Glutamatergic neuron (in vitro differentiated cells): ENCODE measurements at regions not wholly inside any gene's neighbourhood (a gene's known extent, or its start where the extent isn't known, plus 50 kb on each side); places are given as distances from the start of the nearest gene placed in this dataset.
"Not testable (repeated sequence)": the region's sequence is repeated elsewhere in the genome, so short reads cannot be mapped to it uniquely, and the experiment has no call there.

Experiments
- DNase-seq: peaks from one replicate; pipeline ENCODE4 v3.0.0; 2022
- H3K27ac Mint-ChIP-seq: one replicate; pipeline ENCODE4 v1.8.0; 2020; ENCODE audit warnings: mild to moderate bottlenecking, mixed read lengths, inconsistent platforms; ENCODE audit not compliant: unreplicated experiment
- H3K27me3 Mint-ChIP-seq: one replicate; pipeline ENCODE4 v1.8.0; 2020; ENCODE audit warnings: mild to moderate bottlenecking, moderate library complexity, mixed read lengths, inconsistent platforms; ENCODE audit not compliant: unreplicated experiment
- H3K36me3 Mint-ChIP-seq: one replicate; pipeline ENCODE4 v1.8.0; 2020; ENCODE audit warnings: mild to moderate bottlenecking, mixed read lengths, inconsistent platforms; ENCODE audit not compliant: unreplicated experiment
- H3K4me1 Mint-ChIP-seq: one replicate; pipeline ENCODE4 v1.8.0; 2020; ENCODE audit warnings: mild to moderate bottlenecking, low read depth, mixed read lengths, inconsistent platforms; ENCODE audit not compliant: unreplicated experiment
- H3K4me3 Mint-ChIP-seq: one replicate; pipeline ENCODE4 v1.8.0; 2020; ENCODE audit warnings: mild to moderate bottlenecking, mixed read lengths, inconsistent platforms; ENCODE audit not compliant: unreplicated experiment
- H3K9me3 Mint-ChIP-seq: one replicate; pipeline ENCODE4 v1.8.0; 2020; ENCODE audit warnings: mild to moderate bottlenecking, moderate library complexity, mixed read lengths, inconsistent platforms; ENCODE audit not compliant: unreplicated experiment
- TF ChIP-seq, protein P1 (sequence below): fragments of 200-600 bp; sonication (generic); IDR thresholded peaks from one replicate; pipeline ENCODE4 v1.5.0; 2021; ENCODE audit not compliant: partially characterized antibody, unreplicated experiment

GRCh38 chr5:36390640-36391039, 88.9 kb upstream of the RANBP3L start:
- Mint-ChIP-seq H3K36me3 (no peaks in the 10 kb centered on the region), H3K9me3 (no peaks in the 10 kb centered on the region), H3K27ac (no peak overlapping the region), H3K27me3 (no peaks in the 10 kb centered on the region), H3K4me3 (no peak overlapping the region), H3K4me1 (peaks cover 10% of the 10 kb centered on the region)
- TF ChIP-seq, protein P1, sequence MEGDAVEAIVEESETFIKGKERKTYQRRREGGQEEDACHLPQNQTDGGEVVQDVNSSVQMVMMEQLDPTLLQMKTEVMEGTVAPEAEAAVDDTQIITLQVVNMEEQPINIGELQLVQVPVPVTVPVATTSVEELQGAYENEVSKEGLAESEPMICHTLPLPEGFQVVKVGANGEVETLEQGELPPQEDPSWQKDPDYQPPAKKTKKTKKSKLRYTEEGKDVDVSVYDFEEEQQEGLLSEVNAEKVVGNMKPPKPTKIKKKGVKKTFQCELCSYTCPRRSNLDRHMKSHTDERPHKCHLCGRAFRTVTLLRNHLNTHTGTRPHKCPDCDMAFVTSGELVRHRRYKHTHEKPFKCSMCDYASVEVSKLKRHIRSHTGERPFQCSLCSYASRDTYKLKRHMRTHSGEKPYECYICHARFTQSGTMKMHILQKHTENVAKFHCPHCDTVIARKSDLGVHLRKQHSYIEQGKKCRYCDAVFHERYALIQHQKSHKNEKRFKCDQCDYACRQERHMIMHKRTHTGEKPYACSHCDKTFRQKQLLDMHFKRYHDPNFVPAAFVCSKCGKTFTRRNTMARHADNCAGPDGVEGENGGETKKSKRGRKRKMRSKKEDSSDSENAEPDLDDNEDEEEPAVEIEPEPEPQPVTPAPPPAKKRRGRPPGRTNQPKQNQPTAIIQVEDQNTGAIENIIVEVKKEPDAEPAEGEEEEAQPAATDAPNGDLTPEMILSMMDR = no peak
- no peak for DNase-seq

- TF ChIP-seq, protein P1 = no peak
- Mint-ChIP-seq H3K9me3 (no peaks in the 10 kb centered on the region), H3K27me3 (no peaks in the 10 kb centered on the region), H3K36me3 (no peaks in the 10 kb centered on the region), H3K4me1 (peaks cover 10% of the 10 kb centered on the region), H3K27ac (no peak overlapping the region), H3K4me3 (no peak overlapping the region)
- no peak for DNase-seq
Observed at GRCh38 chr5:36392186-36392585, 90.5 kb upstream of the RANBP3L start.

GRCh38 chr5:36392818-36393217, 91.1 kb upstream of the RANBP3L start:
- TF ChIP-seq, protein P1 = no peak
- peak overlapping the region; percentile 62 for H3K27ac Mint-ChIP-seq
- no peaks in the 10 kb centered on the region for H3K36me3 Mint-ChIP-seq
- no peak for DNase-seq
- peaks cover 10% of the 10 kb centered on the region for H3K4me1 Mint-ChIP-seq
- H3K27me3 Mint-ChIP-seq = no peaks in the 10 kb centered on the region
- no peak overlapping the region for H3K4me3 Mint-ChIP-seq
- no peaks in the 10 kb centered on the region for H3K9me3 Mint-ChIP-seq

DNA sequence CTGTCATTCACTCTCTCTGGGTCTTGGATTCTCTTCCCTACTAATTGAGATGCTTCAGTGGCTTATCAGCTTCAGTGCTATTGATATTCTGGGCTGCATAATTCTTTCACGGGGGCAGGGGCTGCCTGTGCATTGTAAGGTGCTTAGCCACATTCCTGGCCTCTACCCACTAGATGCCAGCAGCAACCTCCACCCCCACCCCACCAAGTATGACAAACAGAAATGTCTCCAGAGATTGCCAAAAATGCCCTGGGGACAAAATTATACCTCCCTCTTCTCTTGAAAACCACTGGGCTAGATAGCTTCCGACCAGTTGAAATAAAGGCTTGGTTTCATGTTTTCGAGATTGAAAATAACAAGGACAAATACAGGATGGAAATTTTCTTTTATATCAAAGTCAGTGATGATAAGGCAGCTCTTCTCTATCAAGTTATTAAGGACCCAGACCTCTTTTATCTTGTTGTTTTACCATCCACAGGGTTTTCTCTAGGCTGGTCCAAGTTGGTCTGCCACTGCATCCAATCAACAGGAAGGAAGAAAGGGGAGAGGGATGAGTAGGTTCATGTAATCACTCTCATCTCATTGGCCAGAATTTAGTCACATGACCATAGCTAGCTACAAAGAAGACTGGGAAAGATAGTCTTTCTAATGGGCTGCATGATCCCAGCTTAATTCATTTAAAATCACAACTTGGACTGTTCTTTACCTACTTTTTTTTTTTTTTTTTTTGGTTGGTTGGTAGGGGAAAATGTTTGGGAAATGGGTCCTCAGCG, 92.1 kb upstream of the RANBP3L start:
- no peak for DNase-seq
- H3K27ac Mint-ChIP-seq = no peak overlapping the region
- peaks cover 10% of the 10 kb centered on the region for H3K4me1 Mint-ChIP-seq
- no peaks in the 10 kb centered on the region for H3K36me3 Mint-ChIP-seq
- H3K9me3 Mint-ChIP-seq = no peaks in the 10 kb centered on the region
- no peaks in the 10 kb centered on the region for H3K27me3 Mint-ChIP-seq
- no peak overlapping the region for H3K4me3 Mint-ChIP-seq
- TF ChIP-seq, protein P1 = no peak

DNA sequence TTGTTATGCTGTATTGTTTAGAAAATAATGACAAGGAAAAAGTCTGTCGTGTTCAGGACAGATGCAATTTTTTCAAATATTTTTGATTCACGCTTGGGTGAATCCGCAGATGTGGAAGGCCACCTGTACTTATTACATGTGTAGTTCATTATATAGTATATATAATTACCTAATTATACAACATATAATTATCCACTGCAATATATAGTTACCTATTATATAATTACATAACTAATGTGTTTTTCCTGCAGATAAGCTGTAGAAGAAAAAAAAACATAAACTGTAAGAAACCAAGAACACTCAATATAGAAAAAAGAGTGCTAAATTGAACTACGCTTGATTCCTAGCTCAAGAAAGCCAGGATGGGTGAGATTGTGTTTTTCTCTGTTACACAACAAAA, 93.6 kb upstream of the RANBP3L start:
- Mint-ChIP-seq H3K4me3 (no peak overlapping the region), H3K27me3 (no peaks in the 10 kb centered on the region)
- TF ChIP-seq, protein P1 = no peak

DNA sequence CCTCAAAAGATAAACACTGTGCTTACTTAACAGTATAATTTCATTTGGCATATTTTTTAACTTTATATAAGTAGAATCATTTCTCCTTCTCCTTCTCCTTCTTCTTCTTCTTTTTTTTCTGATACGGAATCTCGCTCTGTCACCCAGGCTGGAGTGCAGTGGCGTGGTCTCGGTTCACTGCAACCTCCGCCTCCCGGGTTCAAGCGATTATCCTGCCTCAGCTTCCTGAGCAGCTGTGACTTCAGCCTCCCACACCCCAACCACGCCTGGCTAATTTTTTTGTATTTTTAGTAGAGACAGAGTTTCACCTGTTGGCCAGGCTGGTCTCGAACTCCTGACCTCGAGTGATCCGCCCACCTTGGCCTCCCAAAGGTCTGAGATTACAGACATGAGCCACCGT, 94.2 kb upstream of the RANBP3L start:
- peaks cover 12% of the 10 kb centered on the region for H3K4me1 Mint-ChIP-seq
- not testable (repeated sequence) for H3K9me3 Mint-ChIP-seq, DNase-seq, H3K4me3 Mint-ChIP-seq, H3K27ac Mint-ChIP-seq, H3K36me3 Mint-ChIP-seq, H3K27me3 Mint-ChIP-seq

More for the DNA sequence above, 93.6 kb upstream of the RANBP3L start:
- Mint-ChIP-seq H3K27ac (no peak overlapping the region), H3K9me3 (no peaks in the 10 kb centered on the region), H3K36me3 (no peaks in the 10 kb centered on the region), H3K4me1 (peaks cover 10% of the 10 kb centered on the region)
- no peak for DNase-seq
